ENCODE measurements at regions not wholly inside any gene's neighbourhood (a gene's known extent, or its start where the extent isn't known, plus 50 kb on each side); places are given as distances from the start of the nearest gene placed in this dataset.

DNA sequence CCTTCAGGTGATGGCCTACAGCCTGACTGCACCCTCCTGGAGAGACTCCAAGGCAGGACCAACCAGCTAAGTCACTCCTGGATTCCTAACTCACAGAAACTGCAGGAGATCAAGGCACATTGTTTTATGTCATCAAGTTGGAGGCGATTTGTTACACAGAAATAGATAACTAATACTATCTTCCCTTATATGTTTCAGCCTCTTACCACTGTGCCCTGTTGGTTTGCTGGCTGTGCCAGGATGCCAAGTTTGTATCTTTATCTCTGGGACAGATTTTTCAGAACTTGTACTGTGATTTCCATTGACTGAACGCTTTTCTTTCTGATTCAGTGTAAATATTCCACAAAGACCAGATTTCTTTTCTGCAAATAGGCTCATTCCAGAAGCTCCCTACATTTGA is 76.2 kb upstream of the OPCML start:
- TF ChIP-seq, protein P1, sequence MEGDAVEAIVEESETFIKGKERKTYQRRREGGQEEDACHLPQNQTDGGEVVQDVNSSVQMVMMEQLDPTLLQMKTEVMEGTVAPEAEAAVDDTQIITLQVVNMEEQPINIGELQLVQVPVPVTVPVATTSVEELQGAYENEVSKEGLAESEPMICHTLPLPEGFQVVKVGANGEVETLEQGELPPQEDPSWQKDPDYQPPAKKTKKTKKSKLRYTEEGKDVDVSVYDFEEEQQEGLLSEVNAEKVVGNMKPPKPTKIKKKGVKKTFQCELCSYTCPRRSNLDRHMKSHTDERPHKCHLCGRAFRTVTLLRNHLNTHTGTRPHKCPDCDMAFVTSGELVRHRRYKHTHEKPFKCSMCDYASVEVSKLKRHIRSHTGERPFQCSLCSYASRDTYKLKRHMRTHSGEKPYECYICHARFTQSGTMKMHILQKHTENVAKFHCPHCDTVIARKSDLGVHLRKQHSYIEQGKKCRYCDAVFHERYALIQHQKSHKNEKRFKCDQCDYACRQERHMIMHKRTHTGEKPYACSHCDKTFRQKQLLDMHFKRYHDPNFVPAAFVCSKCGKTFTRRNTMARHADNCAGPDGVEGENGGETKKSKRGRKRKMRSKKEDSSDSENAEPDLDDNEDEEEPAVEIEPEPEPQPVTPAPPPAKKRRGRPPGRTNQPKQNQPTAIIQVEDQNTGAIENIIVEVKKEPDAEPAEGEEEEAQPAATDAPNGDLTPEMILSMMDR (conservative IDR thresholded peaks at IDR 0.05; ENCODE audit: low read depth, low read length), result no peak
- no peak for TF ChIP-seq EZH2phosphoT487 (IDR thresholded peaks at IDR 0.05; ENCODE audit: borderline replicate concordance, low read length)
